IMR-90 (cell line): ENCODE measurements at regions not wholly inside any gene's neighbourhood (a gene's known extent, or its start where the extent isn't known, plus 50 kb on each side); places are given as distances from the start of the nearest gene placed in this dataset.

Experiments used
- BHLHE40 ChIP-seq: fragments of 150-350 bp; IDR thresholded peaks from 2 replicates; pipeline ENCODE4 v1.6.1; 2016; ENCODE audit warnings: mild to moderate bottlenecking, low read depth, low read length
- CEBPB ChIP-seq: IDR thresholded peaks from 2 replicates; pipeline ENCODE4 v1.6.1; 2012; ENCODE audit warnings: low read depth, low read length, improper control_type of control experiment
- CHD1 ChIP-seq: IDR thresholded peaks from 2 replicates; pipeline ENCODE4 v1.6.1; 2012; ENCODE audit warnings: low read depth, low read length, improper control_type of control experiment
- ELK1 ChIP-seq: fragments of 150-350 bp; IDR thresholded peaks from 2 replicates; pipeline ENCODE4 v1.6.1; 2016; ENCODE audit warnings: low read depth, mild to moderate bottlenecking, low read length, moderate library complexity, borderline replicate concordance
- FOS ChIP-seq: fragments of 150-350 bp; IDR thresholded peaks from 2 replicates; pipeline ENCODE4 v1.6.1; 2016; ENCODE audit warnings: low read depth, low read length
- MAFK ChIP-seq: IDR thresholded peaks from 2 replicates; pipeline ENCODE4 v1.6.1; 2012; ENCODE audit warnings: low read depth, low read length, improper control_type of control experiment
- MAZ ChIP-seq: IDR thresholded peaks from 2 replicates; pipeline ENCODE4 v1.6.1; 2012; ENCODE audit warnings: low read depth, mild to moderate bottlenecking, low read length, improper control_type of control experiment, moderate library complexity, borderline replicate concordance
- MXI1 ChIP-seq: IDR thresholded peaks from 2 replicates; pipeline ENCODE4 v1.6.1; 2012; ENCODE audit warnings: low read depth, mild to moderate bottlenecking, low read length, moderate library complexity, borderline replicate concordance
- NFE2L2 ChIP-seq: fragments of 150-350 bp; IDR thresholded peaks from 2 replicates; pipeline ENCODE4 v1.6.1; 2016; ENCODE audit warnings: low read depth, mild to moderate bottlenecking, low read length
- POLR2A ChIP-seq: IDR thresholded peaks from 2 replicates; pipeline ENCODE4 v1.6.1; 2012; ENCODE audit warnings: mild to moderate bottlenecking, low read depth, low read length
- RAD21 ChIP-seq: IDR thresholded peaks from 2 replicates; pipeline ENCODE4 v1.6.1; 2012; ENCODE audit warnings: low read length, improper control_type of control experiment
- SMC3 ChIP-seq: fragments of 150-350 bp; IDR thresholded peaks from 2 replicates; pipeline ENCODE4 v1.6.1; 2016; ENCODE audit warnings: low read depth, mild to moderate bottlenecking, antibody characterized with exemption, low read length, moderate library complexity
- TF ChIP-seq, protein P1 (sequence below): conservative IDR thresholded peaks from 2 replicates; pipeline ENCODE4 v1.5.1; 2012; ENCODE audit warnings: mild to moderate bottlenecking, low read depth, low read length, improper control_type of control experiment
- TF ChIP-seq, protein P2 (sequence below): fragments of 150-350 bp; IDR thresholded peaks from 2 replicates; pipeline ENCODE4 v1.6.1; 2017; ENCODE audit warnings: mild to moderate bottlenecking, antibody characterized with exemption, low read length, low read depth

DNA sequence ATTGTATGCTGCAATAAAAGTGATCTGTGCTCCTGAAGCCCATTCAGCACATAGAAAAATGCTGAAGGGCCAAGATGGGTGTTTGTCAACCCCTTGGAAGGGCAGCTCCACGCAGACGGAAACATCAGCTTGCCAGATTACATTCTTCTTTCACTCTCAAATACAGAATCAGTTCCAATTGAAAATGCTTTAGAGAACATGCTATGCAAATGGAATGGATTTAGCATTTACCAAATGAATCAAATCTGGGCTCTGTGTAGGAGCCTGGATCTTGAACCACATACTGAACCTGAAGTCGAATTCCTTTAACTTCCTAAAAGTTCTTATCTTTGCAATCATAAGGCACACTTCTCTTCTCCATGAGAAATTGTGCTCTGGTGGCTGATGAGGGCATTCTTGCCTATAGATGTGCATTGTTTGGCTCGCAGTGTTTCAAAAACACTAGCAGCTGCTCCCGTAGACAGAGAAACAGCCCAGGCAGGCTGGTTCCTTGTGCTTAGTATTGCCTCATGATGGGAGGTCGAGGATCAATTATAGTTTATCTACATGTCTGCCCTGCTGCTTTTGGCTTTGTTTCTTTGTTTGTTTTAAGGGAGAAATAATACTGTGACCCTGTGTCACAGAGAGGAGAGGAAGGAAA lies 489.8 kb upstream of the FLRT2 start:
- TF ChIP-seq, protein P1, sequence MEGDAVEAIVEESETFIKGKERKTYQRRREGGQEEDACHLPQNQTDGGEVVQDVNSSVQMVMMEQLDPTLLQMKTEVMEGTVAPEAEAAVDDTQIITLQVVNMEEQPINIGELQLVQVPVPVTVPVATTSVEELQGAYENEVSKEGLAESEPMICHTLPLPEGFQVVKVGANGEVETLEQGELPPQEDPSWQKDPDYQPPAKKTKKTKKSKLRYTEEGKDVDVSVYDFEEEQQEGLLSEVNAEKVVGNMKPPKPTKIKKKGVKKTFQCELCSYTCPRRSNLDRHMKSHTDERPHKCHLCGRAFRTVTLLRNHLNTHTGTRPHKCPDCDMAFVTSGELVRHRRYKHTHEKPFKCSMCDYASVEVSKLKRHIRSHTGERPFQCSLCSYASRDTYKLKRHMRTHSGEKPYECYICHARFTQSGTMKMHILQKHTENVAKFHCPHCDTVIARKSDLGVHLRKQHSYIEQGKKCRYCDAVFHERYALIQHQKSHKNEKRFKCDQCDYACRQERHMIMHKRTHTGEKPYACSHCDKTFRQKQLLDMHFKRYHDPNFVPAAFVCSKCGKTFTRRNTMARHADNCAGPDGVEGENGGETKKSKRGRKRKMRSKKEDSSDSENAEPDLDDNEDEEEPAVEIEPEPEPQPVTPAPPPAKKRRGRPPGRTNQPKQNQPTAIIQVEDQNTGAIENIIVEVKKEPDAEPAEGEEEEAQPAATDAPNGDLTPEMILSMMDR: no peak
- no peak for TF ChIP-seq POLR2A
- no peak for TF ChIP-seq CHD1
- TF ChIP-seq SMC3: no peak
- TF ChIP-seq BHLHE40: no peak
- TF ChIP-seq RAD21: no peak
- no peak for TF ChIP-seq NFE2L2
- no peak for TF ChIP-seq CEBPB
- no peak for TF ChIP-seq MXI1
- TF ChIP-seq MAFK: no peak
- TF ChIP-seq, protein P2, sequence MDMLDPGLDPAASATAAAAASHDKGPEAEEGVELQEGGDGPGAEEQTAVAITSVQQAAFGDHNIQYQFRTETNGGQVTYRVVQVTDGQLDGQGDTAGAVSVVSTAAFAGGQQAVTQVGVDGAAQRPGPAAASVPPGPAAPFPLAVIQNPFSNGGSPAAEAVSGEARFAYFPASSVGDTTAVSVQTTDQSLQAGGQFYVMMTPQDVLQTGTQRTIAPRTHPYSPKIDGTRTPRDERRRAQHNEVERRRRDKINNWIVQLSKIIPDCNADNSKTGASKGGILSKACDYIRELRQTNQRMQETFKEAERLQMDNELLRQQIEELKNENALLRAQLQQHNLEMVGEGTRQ: no peak
- TF ChIP-seq FOS: no peak
- no peak for TF ChIP-seq MAZ
- TF ChIP-seq ELK1: no peak
